DMS114 treated with DMSO at 0.1 percent for 48 hours (cell line): ENCODE measurements at regions not wholly inside any gene's neighbourhood (a gene's known extent, or its start where the extent isn't known, plus 50 kb on each side); places are given as distances from the start of the nearest gene placed in this dataset.
"Not testable (repeated sequence)": the region's sequence is repeated elsewhere in the genome, so short reads cannot be mapped to it uniquely, and the experiment has no call there.

Experiments used
- DNase-seq: peaks from one replicate; lab custom pipeline; 2025; ENCODE audit not compliant: unreplicated experiment; lab: John Stamatoyannopoulos, UW

GRCh38 chr1:221604390-221604789, 137.5 kb downstream of the DUSP10 start:
- not testable (repeated sequence) for DNase-seq

- no peak for DNase-seq
These were observed 136.9 kb downstream of the DUSP10 start for GRCh38 chr1:221604948-221605347.

- DNase-seq, result no peak
These were observed 136.3 kb downstream of the DUSP10 start for GRCh38 chr1:221605569-221605968.

- DNase-seq, result no peak
These were observed 135.6 kb downstream of the DUSP10 start for GRCh38 chr1:221606256-221606655.

- DNase-seq, result no peak
These were observed 133.0 kb downstream of the DUSP10 start for GRCh38 chr1:221608835-221609320.

- no peak for DNase-seq
These were observed 130.2 kb downstream of the DUSP10 start for GRCh38 chr1:221611656-221612046.

- no peak for DNase-seq
These were observed 129.7 kb downstream of the DUSP10 start for GRCh38 chr1:221612047-221612777.

- no peak for DNase-seq
These were observed 121.2 kb downstream of the DUSP10 start for GRCh38 chr1:221620437-221621384.

- DNase-seq, result no peak
These were observed 120.2 kb downstream of the DUSP10 start for GRCh38 chr1:221621683-221622082.

- no peak for DNase-seq
These were observed 119.5 kb downstream of the DUSP10 start for GRCh38 chr1:221622389-221622788.

- no peak for DNase-seq
These were observed 116.9 kb downstream of the DUSP10 start for GRCh38 chr1:221625026-221625425.

GRCh38 chr1:221626041-221626440, 115.8 kb downstream of the DUSP10 start:
- no peak for DNase-seq

- DNase-seq, result no peak
These were observed 111.7 kb downstream of the DUSP10 start for GRCh38 chr1:221630236-221630635.

- no peak for DNase-seq
These were observed 110.3 kb downstream of the DUSP10 start for GRCh38 chr1:221631556-221631955.

GRCh38 chr1:221632072-221632471, 109.8 kb downstream of the DUSP10 start:
- no peak for DNase-seq

- DNase-seq, result no peak
These were observed 108.0 kb downstream of the DUSP10 start for GRCh38 chr1:221633841-221634409.

- no peak for DNase-seq
These were observed 107.3 kb downstream of the DUSP10 start for GRCh38 chr1:221634606-221635005.

GRCh38 chr1:221635305-221635704, 106.6 kb downstream of the DUSP10 start:
- DNase-seq, result no peak

- DNase-seq, result no peak
These were observed 105.8 kb downstream of the DUSP10 start for GRCh38 chr1:221636096-221636495.

- no peak for DNase-seq
These were observed 104.9 kb downstream of the DUSP10 start for GRCh38 chr1:221636967-221637366.

GRCh38 chr1:221637641-221638041, 104.2 kb downstream of the DUSP10 start:
- DNase-seq, result no peak

- DNase-seq, result no peak
These were observed 103.3 kb downstream of the DUSP10 start for GRCh38 chr1:221638595-221638994.
